Adrenal gland (tissue), 5 donors: ENCODE measurements at regions not wholly inside any gene's neighbourhood (a gene's known extent, or its start where the extent isn't known, plus 50 kb on each side); places are given as distances from the start of the nearest gene placed in this dataset.

Experiments used
- CTCF ChIP-seq, 6 experiments: fragments of 450-650 bp in 4 of 6; fragments of 200-600 bp in 2 of 6; sonication (generic) in 1 of 6; IDR thresholded peaks; 1 replicate in 5 of 6; 2 replicates in 1 of 6; pipeline versions ENCODE4 v1.5.1 to v1.8.0; 2016 to 2021; ENCODE audit warnings: antibody characterized with exemption in 6 of 6, mild to moderate bottlenecking in 2 of 6, moderate library complexity in 1 of 6
- POLR2A ChIP-seq, 2 donors: fragments of 450-650 bp; IDR thresholded peaks; one replicate each; pipeline ENCODE4 v1.6.1; 2017; ENCODE audit warnings: antibody characterized with exemption in 2 of 2, mild to moderate bottlenecking in 2 of 2, moderate library complexity in 1 of 2
- donor health status: DM: no; HTN: no; CAD: no.

- TF ChIP-seq CTCF (IDR thresholded peaks at IDR 0.05) (no peak), POLR2A (IDR thresholded peaks at IDR 0.05) (no peak)
These were observed 3911.2 kb upstream of the OR11H1 start for GRCh38 chr22:11616811-11617210.
